ENCODE measurements at regions not wholly inside any gene's neighbourhood (a gene's known extent, or its start where the extent isn't known, plus 50 kb on each side); places are given as distances from the start of the nearest gene placed in this dataset.

DNA sequence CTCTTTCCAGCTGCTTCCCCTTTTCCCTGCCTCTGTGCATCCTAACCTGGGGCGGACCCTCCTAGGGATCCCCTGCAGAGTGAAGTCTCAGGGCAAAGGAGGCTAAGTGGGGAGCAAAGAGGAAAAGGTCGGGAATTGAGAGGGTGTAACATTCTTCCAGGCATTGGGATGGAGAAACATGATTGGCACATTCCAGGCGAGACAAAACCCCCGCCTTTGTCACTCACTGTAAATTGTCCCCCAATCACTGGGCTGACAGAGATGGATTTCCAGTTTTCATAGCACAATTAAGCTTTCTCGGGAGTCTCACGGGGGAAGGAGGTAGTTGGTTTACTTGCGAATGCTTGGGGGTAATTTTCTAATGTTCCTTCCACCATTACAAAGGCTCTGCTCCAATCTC is 74.9 kb downstream of the MIAT start:
- Histone ChIP-seq H3K9ac (ENCODE audit: low read length) (no peak overlapping the region), H2AFZ (ENCODE audit: insufficient read depth, low read depth, low read length, poor library complexity, severe bottlenecking) (no peak overlapping the region), H4K20me1 (ENCODE audit: control insufficient read depth, insufficient read depth, low read length, poor library complexity, severe bottlenecking) (no peaks in the 10 kb centered on the region), H3K27ac (ENCODE audit: low read length in 2 of 2) (no peak overlapping the region), H3K9me3 (ENCODE audit: control extremely low read depth in 1 of 3, control insufficient read depth in 2 of 3, insufficient read depth in 1 of 3, low read length in 2 of 3) (no peaks in the 10 kb centered on the region), H3K27me3 (replicated peaks in 1 of 4; ENCODE audit: control extremely low read depth in 1 of 4, control insufficient read depth in 3 of 4, insufficient read depth in 4 of 4, low read length in 3 of 4) (no peaks in the 10 kb centered on the region), H3K4me3 (ENCODE audit: control extremely low read depth in 1 of 5, extremely low read depth in 1 of 5, insufficient read depth in 1 of 5, low read depth in 2 of 5, low read length in 4 of 5) (no peak overlapping the region), H3K36me3 (replicated peaks in 1 of 2; ENCODE audit: control extremely low read depth in 1 of 2, control insufficient read depth in 1 of 2, extremely low read depth in 1 of 2, insufficient read depth in 2 of 2, low read length in 1 of 2) (peaks cover 3 to 47% of the 10 kb centered on the region in 2 experiments), H3K4me1 (ENCODE audit: control insufficient read depth in 2 of 2, insufficient read depth in 2 of 2, low read length in 2 of 2) (no peaks in the 10 kb centered on the region), H3K4me2 (replicated peaks; ENCODE audit: low read depth, low read length, poor library complexity, severe bottlenecking) (no peak overlapping the region), H3K79me2 (ENCODE audit: control insufficient read depth, insufficient read depth, low read length) (no peaks in the 10 kb centered on the region)
- POLR2A ChIA-PET: no interaction called here
- Mint-ChIP-seq H3K27me3 (no peaks in the 10 kb centered on the region), H3K4me1 (no peaks in the 10 kb centered on the region), H3K4me3 (no peak overlapping the region), H3K27ac (no peak overlapping the region), H3K9me3 (ENCODE audit: insufficient read depth) (no peaks in the 10 kb centered on the region)
- 100% methylated on average over 2 of the region's 7 CpGs for WGBS (ENCODE audit: insufficient coverage)
- ATAC-seq (ENCODE audit: low read depth) (no peak), DNase-seq (no peak)
- intact Hi-C loops (cut with micrococcal nuclease): no loop called here
- TF ChIP-seq, protein P1, sequence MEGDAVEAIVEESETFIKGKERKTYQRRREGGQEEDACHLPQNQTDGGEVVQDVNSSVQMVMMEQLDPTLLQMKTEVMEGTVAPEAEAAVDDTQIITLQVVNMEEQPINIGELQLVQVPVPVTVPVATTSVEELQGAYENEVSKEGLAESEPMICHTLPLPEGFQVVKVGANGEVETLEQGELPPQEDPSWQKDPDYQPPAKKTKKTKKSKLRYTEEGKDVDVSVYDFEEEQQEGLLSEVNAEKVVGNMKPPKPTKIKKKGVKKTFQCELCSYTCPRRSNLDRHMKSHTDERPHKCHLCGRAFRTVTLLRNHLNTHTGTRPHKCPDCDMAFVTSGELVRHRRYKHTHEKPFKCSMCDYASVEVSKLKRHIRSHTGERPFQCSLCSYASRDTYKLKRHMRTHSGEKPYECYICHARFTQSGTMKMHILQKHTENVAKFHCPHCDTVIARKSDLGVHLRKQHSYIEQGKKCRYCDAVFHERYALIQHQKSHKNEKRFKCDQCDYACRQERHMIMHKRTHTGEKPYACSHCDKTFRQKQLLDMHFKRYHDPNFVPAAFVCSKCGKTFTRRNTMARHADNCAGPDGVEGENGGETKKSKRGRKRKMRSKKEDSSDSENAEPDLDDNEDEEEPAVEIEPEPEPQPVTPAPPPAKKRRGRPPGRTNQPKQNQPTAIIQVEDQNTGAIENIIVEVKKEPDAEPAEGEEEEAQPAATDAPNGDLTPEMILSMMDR (IDR thresholded peaks at IDR 0.05): no peak
- TF ChIP-seq EZH2 (IDR thresholded peaks at IDR 0.05; ENCODE audit: borderline replicate concordance, insufficient read depth, low read depth, low read length, poor library complexity, severe bottlenecking): no peak
- CTCF ChIA-PET: no interaction called here

DNA sequence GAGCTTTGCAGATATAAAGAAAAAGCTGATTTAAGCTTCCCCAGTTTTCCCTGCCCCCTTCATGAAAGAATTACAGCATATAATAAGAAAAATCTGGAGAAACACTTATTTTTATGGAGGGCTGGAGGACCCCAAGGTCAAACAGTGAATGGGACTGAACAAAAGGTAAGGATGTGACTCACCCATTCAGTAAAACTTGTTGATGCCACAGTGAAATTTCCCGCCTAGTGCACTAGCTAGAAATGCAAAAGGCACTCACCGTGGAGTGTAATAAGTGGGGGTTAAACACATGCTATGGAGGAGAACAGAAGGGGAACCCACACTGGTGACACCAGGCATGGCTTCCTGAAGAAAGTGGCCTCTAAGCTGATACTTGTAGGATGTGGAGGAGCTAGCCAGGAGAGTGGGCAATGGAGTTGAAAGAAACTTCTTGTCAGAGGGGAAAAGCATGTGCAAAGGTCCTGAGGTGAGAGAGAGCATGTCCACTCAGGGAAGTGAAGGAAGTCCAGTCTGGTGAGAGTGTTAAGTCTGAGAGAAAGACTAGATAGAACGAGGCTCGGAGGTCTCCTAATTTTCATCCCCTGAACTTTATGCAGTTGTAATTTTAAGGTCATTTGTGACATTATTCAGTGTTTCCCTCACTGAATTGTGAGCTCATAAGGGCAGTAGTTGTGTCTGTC is 77.1 kb downstream of the MIAT start:
- DNase-seq (no peak), ATAC-seq (ENCODE audit: low read depth) (no peak)
- no peak overlapping the region for H3K9ac ChIP-seq (ENCODE audit: low read length)
- peaks cover 6 to 38% of the 10 kb centered on the region in 2 experiments for H3K36me3 ChIP-seq (replicated peaks in 1 of 2; ENCODE audit: control extremely low read depth in 1 of 2, control insufficient read depth in 1 of 2, extremely low read depth in 1 of 2, insufficient read depth in 2 of 2, low read length in 1 of 2)
- no peak overlapping the region for H3K27ac ChIP-seq (ENCODE audit: low read length in 2 of 2)
- ChIA-PET POLR2A (no interaction called here), CTCF (no interaction called here)
- no peak for TF ChIP-seq EZH2 (IDR thresholded peaks at IDR 0.05; ENCODE audit: borderline replicate concordance, insufficient read depth, low read depth, low read length, poor library complexity, severe bottlenecking)
- TF ChIP-seq, protein P1 (IDR thresholded peaks at IDR 0.05): no peak
- H2AFZ ChIP-seq (ENCODE audit: insufficient read depth, low read depth, low read length, poor library complexity, severe bottlenecking): no peak overlapping the region
- no peak overlapping the region for H3K4me3 ChIP-seq (ENCODE audit: control extremely low read depth in 1 of 5, extremely low read depth in 1 of 5, insufficient read depth in 1 of 5, low read depth in 2 of 5, low read length in 4 of 5)
- no peaks in the 10 kb centered on the region for H3K27me3 ChIP-seq (replicated peaks in 1 of 4; ENCODE audit: control extremely low read depth in 1 of 4, control insufficient read depth in 3 of 4, insufficient read depth in 4 of 4, low read length in 3 of 4)
- H3K4me2 ChIP-seq (replicated peaks; ENCODE audit: low read depth, low read length, poor library complexity, severe bottlenecking): no peak overlapping the region
- no peaks in the 10 kb centered on the region for H3K4me1 ChIP-seq (ENCODE audit: control insufficient read depth in 2 of 2, insufficient read depth in 2 of 2, low read length in 2 of 2)
- Mint-ChIP-seq H3K9me3 (ENCODE audit: insufficient read depth) (no peaks in the 10 kb centered on the region), H3K4me1 (no peaks in the 10 kb centered on the region), H3K27me3 (no peaks in the 10 kb centered on the region), H3K27ac (no peak overlapping the region), H3K4me3 (no peak overlapping the region)
- 96% methylated on average over 4 of the region's 4 CpGs for WGBS (ENCODE audit: insufficient coverage)
- H3K9me3 ChIP-seq (ENCODE audit: control extremely low read depth in 1 of 3, control insufficient read depth in 2 of 3, insufficient read depth in 1 of 3, low read length in 2 of 3): no peaks in the 10 kb centered on the region
- intact Hi-C loops (cut with micrococcal nuclease): no loop called here
- H3K79me2 ChIP-seq (ENCODE audit: control insufficient read depth, insufficient read depth, low read length): no peaks in the 10 kb centered on the region
- no peaks in the 10 kb centered on the region for H4K20me1 ChIP-seq (ENCODE audit: control insufficient read depth, insufficient read depth, low read length, poor library complexity, severe bottlenecking)
